HCT116 (cell line): ENCODE measurements at regions not wholly inside any gene's neighbourhood (a gene's known extent, or its start where the extent isn't known, plus 50 kb on each side); places are given as distances from the start of the nearest gene placed in this dataset.

Experiments used
- ATAC-seq: fragments of 200-7000 bp; cut with Tn5 transposase; 2 replicates; pipeline ENCODE4 v1.9.1; 2020; ENCODE audit warnings: mild to moderate bottlenecking, moderate library complexity
- BruUV-seq: library from RNA; stranded (reverse); fragments of 400-500 nt; replicated peaks from 2 replicates; lab custom pipeline; 2021; lab: Mats Ljungman, UMichigan
- CTCF ChIA-PET: fragments of 300-600 bp; sonication (Branson Sonifier 250); formaldehyde crosslinking; loops from one replicate; lab custom pipeline; 2021; ENCODE audit warnings: antibody characterized with exemption; lab: Charles Lee
- POLR2A ChIA-PET: fragments of 300-600, 350-600 bp; sonication (Branson Sonifier 250); formaldehyde crosslinking; loops from one replicate; lab custom pipeline; 2021; ENCODE audit warnings: antibody characterized with exemption; lab: Charles Lee
- RAD21 ChIA-PET, 2 experiments: fragments of 300-600 bp; sonication (Branson Sonifier 250); formaldehyde crosslinking; loops; one replicate each; lab custom pipeline; 2023; ENCODE audit warnings: low total read pairs in 2 of 2; ENCODE audit not compliant: uncharacterized antibody in 2 of 2, unreplicated experiment in 2 of 2, low non-redundant PET in 1 of 2; lab: Charles Lee
- DNase-seq: peaks from one replicate; pipeline ENCODE4 v3.0.0-alpha.2; 2010; ENCODE audit warnings: low read depth, low spot score
- H2AFZ ChIP-seq: fragments of 200-600 bp; shearing (Covaris generic), sonication (generic); 2 replicates; pipeline ENCODE4 v1.6.1; 2017; ENCODE audit warnings: low read depth, mixed run types, mixed read lengths, antibody characterized with exemption, low read length; ENCODE audit not compliant: poor library complexity, severe bottlenecking
- H3K27ac ChIP-seq: 2 replicates; pipeline ENCODE4 v1.5.1; 2012; ENCODE audit warnings: low read depth, low read length
- H3K27me3 ChIP-seq: fragments of 200-600 bp; sonication (generic); 2 replicates; pipeline ENCODE4 v1.6.1; 2016; ENCODE audit warnings: mixed run types, low read length, mixed read lengths; ENCODE audit not compliant: insufficient read depth
- H3K36me3 ChIP-seq, 2 experiments: fragments of 200-500 bp in 1 of 2; fragments of 200-600 bp in 1 of 2; sonication (Bioruptor generic) in 1 of 2; sonication (generic) in 1 of 2; 2 replicates each; pipeline versions ENCODE4 v1.5.1 to v1.6.1; 2014 to 2016; ENCODE audit warnings: low read length in 2 of 2, inconsistent platforms in 1 of 2, mixed read lengths in 1 of 2, mixed run types in 1 of 2; ENCODE audit not compliant: insufficient read depth in 2 of 2, control insufficient read depth in 1 of 2
- H3K4me1 ChIP-seq, 2 experiments: fragments of 200-600 bp in 1 of 2; sonication (generic) in 1 of 2; 2 replicates each; pipeline versions ENCODE4 v1.5.1 to v1.6.1; 2012 to 2017; ENCODE audit warnings: low read length in 2 of 2, inconsistent platforms in 1 of 2, mild to moderate bottlenecking in 1 of 2, mixed read lengths in 1 of 2, mixed run types in 1 of 2, moderate library complexity in 1 of 2; ENCODE audit not compliant: insufficient read depth in 2 of 2, control insufficient read depth in 1 of 2
- H3K4me2 ChIP-seq: fragments of 200-600 bp; sonication (generic); 2 replicates; pipeline ENCODE4 v1.6.1; 2017; ENCODE audit warnings: mixed run types, low read length, mixed read lengths
- H3K4me3 ChIP-seq, 2 experiments: fragments of 200-600 bp in 1 of 2; sonication (generic) in 1 of 2; replicated peaks in 1 of 2; 2 replicates each; pipeline ENCODE4 v1.5.1; 2011 to 2016; ENCODE audit warnings: low read length in 2 of 2, control low read depth in 1 of 2, low read depth in 1 of 2, mild to moderate bottlenecking in 1 of 2, mixed read lengths in 1 of 2, mixed run types in 1 of 2
- H3K79me2 ChIP-seq: fragments of 200-600 bp; sonication (generic); 2 replicates; pipeline ENCODE4 v1.6.1; 2017; ENCODE audit warnings: mild to moderate bottlenecking, mixed run types, low read length, moderate library complexity, mixed read lengths; ENCODE audit not compliant: insufficient read depth
- H3K9ac ChIP-seq: fragments of 200-600 bp; sonication (generic); 2 replicates; pipeline ENCODE4 v1.6.1; 2016; ENCODE audit warnings: low read length, mixed read lengths
- H3K9me2 ChIP-seq: fragments of 200-600 bp; sonication (generic), shearing (Covaris generic); 2 replicates; pipeline ENCODE4 v1.6.1; 2017; ENCODE audit warnings: mixed run types, mild to moderate bottlenecking, moderate library complexity; ENCODE audit not compliant: insufficient read depth
- H3K9me3 ChIP-seq, 2 experiments: fragments of 200-500 bp in 1 of 2; fragments of 200-600 bp in 1 of 2; sonication (Bioruptor generic) in 1 of 2; sonication (generic) in 1 of 2; 2 replicates each; pipeline ENCODE4 v1.6.1; 2014 to 2017; ENCODE audit warnings: low read length in 2 of 2, mixed read lengths in 2 of 2, inconsistent platforms in 1 of 2, low read depth in 1 of 2, mild to moderate bottlenecking in 1 of 2, mixed run types in 1 of 2, moderate library complexity in 1 of 2; ENCODE audit not compliant: control insufficient read depth in 1 of 2, insufficient read depth in 1 of 2
- H4K20me1 ChIP-seq: fragments of 200-600 bp; sonication (generic), shearing (Covaris generic); 2 replicates; pipeline ENCODE4 v1.6.1; 2017; ENCODE audit warnings: mixed run types, mild to moderate bottlenecking, moderate library complexity; ENCODE audit not compliant: insufficient read depth
- CTCF ChIP-seq, 3 experiments: fragments of 200-600 bp in 1 of 3; sonication (generic) in 1 of 3; IDR thresholded peaks in 2 of 3; conservative IDR thresholded peaks in 1 of 3; 2 replicates each; pipeline ENCODE4 v1.5.1; 2012 to 2017; ENCODE audit warnings: low read depth in 2 of 3, low read length in 2 of 3, antibody characterized with exemption in 1 of 3, borderline replicate concordance in 1 of 3, control low read depth in 1 of 3, mild to moderate bottlenecking in 1 of 3, mixed read lengths in 1 of 3, mixed run types in 1 of 3, moderate library complexity in 1 of 3; ENCODE audit not compliant: insufficient read depth in 1 of 3
- EGR1 ChIP-seq: IDR thresholded peaks from 2 replicates; pipeline ENCODE4 v1.6.1; 2012; ENCODE audit warnings: low read depth
- ELF1 ChIP-seq: IDR thresholded peaks from 2 replicates; pipeline ENCODE4 v1.6.1; 2012; ENCODE audit warnings: low read depth, borderline replicate concordance
- EZH2 ChIP-seq: fragments of 200-600 bp; sonication (generic); IDR thresholded peaks from 2 replicates; pipeline ENCODE4 v1.6.1; 2017; ENCODE audit warnings: antibody characterized with exemption, mixed run types
- FOSL1 ChIP-seq: IDR thresholded peaks from 2 replicates; pipeline ENCODE4 v1.6.1; 2012; ENCODE audit warnings: low read depth
- POLR2A ChIP-seq: IDR thresholded peaks from 2 replicates; pipeline ENCODE4 v1.7.0; 2011; ENCODE audit warnings: borderline replicate concordance; ENCODE audit not compliant: insufficient read depth, insufficient read length; ENCODE audit errors: extremely low read depth
- POLR2AphosphoS5 ChIP-seq: IDR thresholded peaks from 2 replicates; pipeline ENCODE4 v1.6.1; 2011; ENCODE audit warnings: mild to moderate bottlenecking, low read depth, low read length, moderate library complexity
- RAD21 ChIP-seq: IDR thresholded peaks from 2 replicates; pipeline ENCODE4 v1.6.1; 2012; ENCODE audit warnings: low read depth, mild to moderate bottlenecking
- SIN3A ChIP-seq: IDR thresholded peaks from 2 replicates; pipeline ENCODE4 v1.6.1; 2012; ENCODE audit warnings: low read depth
- YY1 ChIP-seq: IDR thresholded peaks from 2 replicates; pipeline ENCODE4 v1.6.1; 2011; ENCODE audit warnings: low read length, low read depth, moderate library complexity, mild to moderate bottlenecking; ENCODE audit not compliant: insufficient replicate concordance; ENCODE audit errors: extremely low read depth
- ZFX ChIP-seq: fragments of 450-650 bp; IDR thresholded peaks from 2 replicates; pipeline ENCODE4 v1.6.1; 2017
- ZNF274 ChIP-seq: fragments of 200-500 bp; sonication (Bioruptor generic); IDR thresholded peaks from 2 replicates; pipeline ENCODE4 v1.6.1; 2014; ENCODE audit warnings: mild to moderate bottlenecking, low read depth, low read length, inconsistent platforms
- intact Hi-C: fragments of 100-400 bp; cut with micrococcal nuclease; formaldehyde crosslinking; loops from 2 replicates; pipeline ENCODE4 v1.10.0; 2022
- TF ChIP-seq, protein P1 (sequence below): IDR thresholded peaks from 2 replicates; pipeline ENCODE4 v1.6.1; 2011; ENCODE audit warnings: mild to moderate bottlenecking, low read length, moderate library complexity; ENCODE audit not compliant: insufficient replicate concordance; ENCODE audit errors: extremely low read depth
- TF ChIP-seq, protein P2 (sequence below): IDR thresholded peaks from 2 replicates; pipeline ENCODE4 v1.6.1; 2012

GRCh38 chr4:26039639-26040359 lies 125.8 kb downstream of the SMIM20 start:
- Histone ChIP-seq H3K4me2 (no peak overlapping the region), H3K4me3 (no peak overlapping the region), H3K79me2 (no peaks in the 10 kb centered on the region), H3K27ac (no peak overlapping the region), H3K36me3 (no peaks in the 10 kb centered on the region), H3K27me3 (no peaks in the 10 kb centered on the region), H3K9me3 (no peaks in the 10 kb centered on the region), H3K4me1 (no peaks in the 10 kb centered on the region), H3K9ac (no peak overlapping the region), H3K9me2 (no peaks in the 10 kb centered on the region), H2AFZ (no peak overlapping the region)
- BruUV-seq: no TSS peak
- DNase-seq: no peak
- ATAC-seq: no peak
- RAD21 ChIA-PET: no interaction called here
- POLR2A ChIA-PET: no interaction called here
- TF ChIP-seq SIN3A (no peak), ZFX (no peak), POLR2A (no peak), ELF1 (no peak), POLR2AphosphoS5 (no peak), EGR1 (no peak), EZH2 (no peak), RAD21 (no peak), ZNF274 (no peak), YY1 (no peak), FOSL1 (no peak), CTCF (IDR thresholded peaks at IDR 0.05 in 2 of 3, conservative IDR thresholded peaks at IDR 0.05 in 1 of 3; ENCODE audit: borderline replicate concordance in 1 of 3, insufficient read depth in 1 of 3, low read depth in 2 of 3, low read length in 2 of 3) (no peak)
- TF ChIP-seq, protein P1, sequence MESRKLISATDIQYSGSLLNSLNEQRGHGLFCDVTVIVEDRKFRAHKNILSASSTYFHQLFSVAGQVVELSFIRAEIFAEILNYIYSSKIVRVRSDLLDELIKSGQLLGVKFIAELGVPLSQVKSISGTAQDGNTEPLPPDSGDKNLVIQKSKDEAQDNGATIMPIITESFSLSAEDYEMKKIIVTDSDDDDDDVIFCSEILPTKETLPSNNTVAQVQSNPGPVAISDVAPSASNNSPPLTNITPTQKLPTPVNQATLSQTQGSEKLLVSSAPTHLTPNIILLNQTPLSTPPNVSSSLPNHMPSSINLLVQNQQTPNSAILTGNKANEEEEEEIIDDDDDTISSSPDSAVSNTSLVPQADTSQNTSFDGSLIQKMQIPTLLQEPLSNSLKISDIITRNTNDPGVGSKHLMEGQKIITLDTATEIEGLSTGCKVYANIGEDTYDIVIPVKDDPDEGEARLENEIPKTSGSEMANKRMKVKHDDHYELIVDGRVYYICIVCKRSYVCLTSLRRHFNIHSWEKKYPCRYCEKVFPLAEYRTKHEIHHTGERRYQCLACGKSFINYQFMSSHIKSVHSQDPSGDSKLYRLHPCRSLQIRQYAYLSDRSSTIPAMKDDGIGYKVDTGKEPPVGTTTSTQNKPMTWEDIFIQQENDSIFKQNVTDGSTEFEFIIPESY: no peak
- TF ChIP-seq, protein P2, sequence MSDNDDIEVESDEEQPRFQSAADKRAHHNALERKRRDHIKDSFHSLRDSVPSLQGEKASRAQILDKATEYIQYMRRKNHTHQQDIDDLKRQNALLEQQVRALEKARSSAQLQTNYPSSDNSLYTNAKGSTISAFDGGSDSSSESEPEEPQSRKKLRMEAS: no peak
- TF ChIP-seq, all 23 proteins: peak for 0
- H4K20me1 ChIP-seq: no peaks in the 10 kb centered on the region
- CTCF ChIA-PET: no interaction called here
- intact Hi-C loops: no loop called here
